ENCODE measurements at regions not wholly inside any gene's neighbourhood (a gene's known extent, or its start where the extent isn't known, plus 50 kb on each side); places are given as distances from the start of the nearest gene placed in this dataset.
A peak's percentile ranks its signal among the peaks of the same experiment; 100 is the strongest.

DNA sequence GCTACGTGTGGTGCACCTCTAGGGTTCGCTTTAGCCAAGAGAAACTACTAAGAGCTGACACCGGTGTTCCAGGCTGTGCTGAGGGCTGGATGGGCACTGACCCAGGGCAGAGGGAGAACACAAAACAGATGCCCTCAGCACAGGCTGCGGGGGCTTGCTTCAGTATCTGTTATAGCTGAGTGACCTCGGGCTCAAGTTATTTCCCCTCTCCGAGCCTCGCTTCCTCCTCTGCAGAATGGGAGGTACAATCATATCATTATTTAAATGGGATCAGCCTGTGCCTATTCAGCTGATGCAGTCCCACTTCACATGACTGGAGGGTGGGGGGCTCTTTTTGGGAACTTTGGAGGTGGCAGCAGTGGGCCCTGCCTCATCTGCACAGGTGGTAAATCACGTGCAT, 156.1 kb upstream of the APCDD1 start:
- DNase-seq (ENCODE audit: low read depth in 4 of 4, low spot score in 3 of 4), result no peak

DNA sequence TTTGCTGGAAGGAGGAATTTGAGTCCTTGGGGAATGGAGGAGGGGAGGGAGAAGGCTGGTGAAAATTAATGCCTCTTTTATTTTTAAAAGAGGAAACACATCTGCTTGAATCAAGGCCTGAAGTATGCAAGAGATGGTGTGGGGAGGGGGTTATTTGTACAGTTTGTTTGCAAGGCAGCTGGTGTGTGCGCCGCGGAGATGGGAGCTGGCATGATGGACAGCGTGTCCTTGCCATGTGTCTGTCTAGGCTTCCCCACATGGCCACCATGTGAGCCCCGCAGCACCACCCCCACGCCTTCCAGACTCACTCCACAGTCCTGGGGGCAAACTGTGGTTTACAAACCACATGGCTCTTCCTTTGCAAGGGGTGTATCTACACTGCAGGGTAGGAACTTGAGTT, 154.8 kb upstream of the APCDD1 start:
- DNase-seq (ENCODE audit: low read depth in 4 of 4, low spot score in 3 of 4), result no peak

DNA sequence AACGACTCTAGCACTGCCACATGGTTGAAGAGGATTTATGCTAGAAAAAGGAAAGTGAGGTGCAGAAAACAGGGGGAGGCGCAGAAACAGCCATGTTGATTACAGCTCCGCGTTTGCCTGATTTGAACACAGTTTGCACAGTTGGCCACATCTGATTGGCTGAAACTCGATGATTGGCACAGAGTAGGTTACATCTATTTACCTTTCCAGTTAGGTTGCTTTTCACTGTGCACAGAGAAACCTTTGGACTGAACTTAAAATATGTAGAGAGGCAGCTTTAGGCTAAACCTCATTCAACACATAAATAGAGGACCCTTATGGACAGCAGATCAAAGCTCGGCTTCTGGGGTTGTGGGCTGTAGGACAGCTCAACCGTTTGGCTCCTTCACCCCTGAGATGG, 153.7 kb upstream of the APCDD1 start:
- DNase-seq (ENCODE audit: low read depth in 4 of 4, low spot score in 3 of 4), result no peak

DNA sequence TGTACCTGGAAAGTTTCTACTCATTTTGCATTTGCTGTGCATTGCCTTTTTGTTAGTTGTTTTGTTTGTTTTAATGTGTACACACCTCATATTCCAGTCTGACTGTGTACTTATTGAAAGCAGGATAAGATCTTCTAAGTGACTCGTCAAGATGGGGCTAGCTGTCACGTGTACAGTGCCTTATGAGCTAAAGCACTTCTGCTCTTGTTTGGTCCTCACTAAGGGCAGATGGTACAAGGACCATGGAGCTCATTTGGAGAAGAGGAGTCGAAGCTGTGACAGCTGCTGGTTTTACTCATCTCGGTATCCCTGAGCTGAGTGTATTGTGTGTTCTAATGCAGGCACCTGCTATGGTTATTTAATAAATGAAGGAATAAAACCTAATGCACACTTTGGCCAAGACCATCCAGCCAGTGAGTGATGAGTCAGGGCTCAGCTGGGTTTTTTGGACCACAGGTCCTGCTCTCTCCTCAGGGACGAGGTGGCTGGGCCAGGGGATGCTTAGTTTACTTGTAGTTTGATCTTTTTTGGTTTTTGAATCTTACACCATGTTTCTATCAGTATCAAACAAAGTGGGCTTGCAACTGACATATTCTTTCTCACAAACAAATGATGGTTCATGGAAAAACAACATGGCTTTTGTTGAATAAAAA, 152.5 kb upstream of the APCDD1 start:
- no peak for DNase-seq (ENCODE audit: low read depth in 4 of 4, low spot score in 3 of 4)

DNA sequence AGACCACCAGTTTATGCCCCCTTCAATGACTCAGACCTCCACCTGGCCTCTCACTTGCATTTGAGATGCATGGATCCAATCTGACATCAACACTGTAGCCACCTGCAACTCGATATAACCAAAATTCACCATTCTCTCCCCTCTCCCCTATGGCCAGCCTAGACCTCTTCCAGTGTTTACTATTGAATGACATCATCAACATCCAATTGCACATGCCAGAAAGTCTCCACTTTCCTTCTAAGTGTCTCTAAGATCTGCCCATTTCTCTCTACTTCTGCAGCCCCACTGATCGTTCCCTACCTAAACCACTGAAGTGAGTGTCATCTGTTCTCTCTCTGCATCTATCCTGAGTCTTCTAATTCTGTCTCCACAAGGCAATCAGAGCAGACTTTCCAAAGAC, 151.3 kb upstream of the APCDD1 start:
- no peak for DNase-seq (ENCODE audit: low read depth in 4 of 4, low spot score in 3 of 4)

DNA sequence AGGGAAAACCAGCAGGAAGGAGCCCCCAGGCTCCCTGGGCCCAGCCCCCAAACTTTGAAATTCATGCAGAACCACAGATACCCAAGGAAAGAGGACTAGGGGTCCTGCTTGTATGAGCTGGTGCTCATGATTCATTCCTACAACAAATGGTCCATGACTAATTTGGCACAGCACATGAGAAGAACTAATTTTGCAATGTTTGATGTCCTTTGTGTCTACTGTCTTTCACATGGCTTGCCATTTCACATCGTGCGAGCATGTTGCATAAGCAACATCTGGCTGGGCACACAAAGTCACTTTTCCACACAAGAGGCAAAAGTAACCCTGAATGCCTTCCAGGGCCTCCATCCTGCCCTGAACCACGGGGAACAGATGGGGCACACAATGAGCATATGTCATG, 149.6 kb upstream of the APCDD1 start:
- no peak for DNase-seq (ENCODE audit: low read depth in 4 of 4, low spot score in 3 of 4)

DNA sequence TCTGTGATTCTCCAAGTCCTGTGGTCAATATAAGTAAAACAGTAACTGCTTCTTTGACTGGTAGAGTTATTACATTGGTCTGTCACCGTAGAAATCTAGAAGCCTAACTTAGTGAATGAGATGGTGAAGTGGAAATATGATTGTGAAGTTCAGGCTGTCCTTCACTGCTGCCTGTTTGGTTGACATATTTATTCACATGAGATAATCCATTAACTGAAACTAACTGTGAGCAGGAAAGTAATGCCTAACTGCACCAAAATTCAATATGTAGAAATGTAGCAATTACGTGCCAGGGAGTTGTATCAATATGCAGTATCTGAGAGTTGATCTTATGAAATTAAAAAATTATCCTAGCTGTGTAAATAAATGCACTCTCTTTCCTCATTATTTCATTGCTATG, 147.7 kb upstream of the APCDD1 start:
- DNase-seq (ENCODE audit: low read depth in 4 of 4, low spot score in 3 of 4), result no peak

DNA sequence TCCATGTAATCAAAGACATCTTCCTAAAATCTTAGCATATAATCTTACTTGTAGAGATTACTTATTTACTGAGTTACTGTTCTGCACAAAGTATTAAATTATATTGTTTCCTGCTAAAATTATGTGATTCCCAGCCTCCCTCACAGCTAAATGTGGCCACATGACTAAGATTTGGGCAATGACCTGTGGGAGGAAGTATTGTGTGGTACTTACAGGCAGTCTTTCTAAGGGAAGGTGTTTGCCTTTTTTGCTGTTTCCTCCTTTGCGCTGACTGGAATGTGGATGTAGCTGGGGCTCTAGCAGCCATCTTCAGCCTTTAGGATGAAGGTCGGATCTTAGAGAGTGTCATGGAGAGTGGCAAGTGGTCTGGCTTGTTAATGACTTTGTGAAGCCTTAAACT, 146.3 kb upstream of the APCDD1 start:
- DNase-seq (ENCODE audit: low read depth in 4 of 4, low spot score in 3 of 4), result no peak

- DNase-seq (ENCODE audit: low read depth in 4 of 4, low spot score in 3 of 4), result no peak
These were observed 143.8 kb upstream of the APCDD1 start for GRCh38 chr18:10310626-10311025.

DNA sequence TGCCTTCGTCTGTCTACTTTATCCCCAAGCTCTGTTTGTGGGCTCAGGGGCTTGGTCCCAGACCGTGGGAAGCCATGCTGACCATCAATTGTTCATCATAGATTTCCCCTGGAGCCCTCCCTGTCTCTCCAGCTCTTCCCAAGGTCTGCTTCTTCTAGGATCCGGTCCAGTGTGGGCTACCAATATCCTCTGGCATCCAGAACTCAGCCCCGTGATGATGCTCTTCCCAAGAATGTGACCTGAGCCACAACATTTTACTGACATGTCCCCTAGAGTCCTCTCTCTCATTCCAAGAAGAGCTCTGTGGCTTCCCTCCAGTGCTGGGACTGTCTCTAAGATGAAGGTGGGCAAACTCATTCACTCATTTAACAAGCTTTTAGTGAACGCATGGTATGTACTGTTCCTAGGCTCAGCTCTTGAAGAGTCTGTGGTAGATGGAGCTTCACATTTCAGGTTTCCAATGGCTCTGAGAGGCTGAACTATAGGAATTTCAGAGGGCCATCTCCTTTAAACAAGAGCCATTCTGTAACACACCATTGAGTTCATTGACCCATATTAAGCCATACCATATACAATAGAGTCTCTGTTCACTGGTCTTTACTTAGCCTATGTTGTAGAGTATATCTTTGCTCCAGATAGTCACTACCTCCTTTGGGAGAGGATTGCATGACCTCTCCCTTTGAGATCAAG, 142.0 kb upstream of the APCDD1 start:
- DNase-seq (ENCODE audit: low read depth in 4 of 4, low spot score in 3 of 4), result no peak

DNA sequence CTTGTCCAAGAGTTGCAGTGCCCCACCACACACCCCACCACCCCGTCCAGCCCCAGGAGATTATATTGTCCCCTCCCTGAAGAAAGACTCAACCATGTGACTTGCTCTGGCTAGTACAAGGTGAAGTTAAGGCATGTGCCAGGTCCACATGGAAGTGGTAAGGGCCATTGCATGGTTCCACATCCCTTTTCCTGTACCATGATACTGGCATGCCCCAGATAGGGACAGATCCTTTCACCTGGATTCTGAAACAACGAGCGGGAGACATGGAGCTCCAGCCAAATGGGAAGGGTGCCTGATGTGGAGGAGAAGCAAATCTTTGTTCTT, 141.5 kb upstream of the APCDD1 start:
- DNase-seq (ENCODE audit: low read depth in 4 of 4, low spot score in 3 of 4), result no peak

DNA sequence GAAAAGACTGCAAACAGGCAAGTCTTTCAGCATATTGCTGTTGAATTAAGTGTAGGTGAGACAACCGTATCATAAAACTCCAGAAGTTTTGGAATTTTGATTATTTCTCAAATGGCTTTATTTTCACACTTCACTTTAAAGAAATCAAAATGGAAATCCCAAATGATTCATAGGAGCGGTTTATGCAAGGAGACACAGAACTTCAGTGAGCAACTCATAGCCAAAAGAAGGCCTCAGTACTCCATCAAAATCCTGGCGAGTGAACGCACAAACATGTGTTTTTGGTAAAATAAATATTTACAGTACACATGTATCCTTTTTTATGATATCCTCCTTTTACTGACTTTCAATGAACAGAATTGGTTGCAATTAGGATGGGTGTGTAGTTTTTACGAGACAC, 140.4 kb upstream of the APCDD1 start:
- DNase-seq (ENCODE audit: low read depth in 4 of 4, low spot score in 3 of 4), result no peak

GRCh38 chr18:10315522-10315921, 138.9 kb upstream of the APCDD1 start:
- no peak for DNase-seq (ENCODE audit: low read depth in 4 of 4, low spot score in 3 of 4)

DNA sequence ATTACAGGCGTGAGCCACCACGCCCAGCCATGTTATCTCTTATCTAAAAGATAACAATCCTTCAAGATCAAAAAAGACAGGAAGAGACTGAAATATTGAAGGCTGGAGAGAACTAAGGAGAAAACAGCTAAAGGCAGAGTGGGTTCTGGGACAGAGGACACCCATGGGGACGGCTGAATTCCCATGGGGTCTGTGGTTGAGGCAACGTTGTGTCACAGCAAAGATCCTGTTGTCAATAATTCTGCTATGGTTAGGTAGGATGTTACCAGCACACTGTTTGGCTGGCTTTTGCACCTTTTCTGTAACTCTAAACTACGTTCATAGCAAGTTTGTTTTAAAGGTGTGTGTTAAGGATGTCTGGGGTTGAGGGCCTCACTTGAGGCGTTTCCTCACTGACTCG, 137.7 kb upstream of the APCDD1 start:
- DNase-seq (ENCODE audit: low read depth in 4 of 4, low spot score in 3 of 4), result no peak

DNA sequence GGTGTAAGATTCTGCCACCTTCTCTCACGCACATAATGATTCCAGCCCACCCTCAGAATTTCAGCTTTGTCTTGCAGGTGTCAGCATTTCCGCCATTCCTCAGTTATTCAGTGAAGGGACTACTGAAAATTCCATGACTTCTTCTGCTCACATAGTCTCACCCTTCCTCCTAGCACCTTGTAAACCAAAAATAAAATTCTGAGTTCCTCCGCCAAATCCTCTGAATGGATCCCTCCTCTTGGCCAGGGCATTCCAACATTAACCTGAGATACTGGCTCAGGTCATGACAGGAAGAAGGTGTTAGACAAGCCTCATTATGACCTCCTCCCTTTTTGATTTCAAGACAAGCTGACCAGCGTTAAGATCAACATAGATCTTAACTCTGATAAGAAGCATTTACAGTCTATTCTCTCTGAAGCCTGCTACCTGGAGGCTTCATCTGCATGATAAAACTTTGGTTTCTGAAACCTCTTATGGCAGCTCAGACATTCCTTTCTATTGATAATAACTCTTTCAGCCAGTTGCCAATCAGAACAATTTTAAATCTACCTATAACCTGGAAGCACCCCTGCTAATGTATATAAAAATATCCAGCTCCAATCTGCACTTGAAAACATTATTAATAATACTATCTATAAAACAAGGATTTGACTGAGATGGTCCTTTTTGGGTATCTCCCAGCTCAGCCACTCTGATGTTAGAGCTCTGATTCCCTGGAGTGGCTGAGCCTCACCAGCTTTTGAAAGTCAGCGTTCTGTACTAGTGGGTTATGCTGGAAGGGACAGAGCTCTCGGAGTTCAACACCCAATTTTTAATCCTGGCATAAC, 136.4 kb upstream of the APCDD1 start:
- DNase-seq (ENCODE audit: low read depth in 4 of 4, low spot score in 3 of 4), result no peak

DNA sequence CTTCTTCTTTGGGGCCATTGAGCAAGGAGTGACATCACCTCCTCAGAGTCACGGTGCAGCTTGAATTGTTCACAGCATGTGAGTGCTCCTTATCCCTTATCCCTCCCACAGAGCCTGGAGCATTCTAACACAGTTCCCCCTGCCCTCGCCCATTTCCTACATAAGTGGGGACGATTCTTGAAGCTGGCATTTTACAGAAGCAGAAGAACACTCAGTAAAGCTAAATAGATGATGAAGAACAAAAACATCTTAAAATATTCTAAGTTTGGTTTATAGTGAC, 135.8 kb upstream of the APCDD1 start:
- DNase-seq (ENCODE audit: low read depth in 4 of 4, low spot score in 3 of 4), result no peak

DNA sequence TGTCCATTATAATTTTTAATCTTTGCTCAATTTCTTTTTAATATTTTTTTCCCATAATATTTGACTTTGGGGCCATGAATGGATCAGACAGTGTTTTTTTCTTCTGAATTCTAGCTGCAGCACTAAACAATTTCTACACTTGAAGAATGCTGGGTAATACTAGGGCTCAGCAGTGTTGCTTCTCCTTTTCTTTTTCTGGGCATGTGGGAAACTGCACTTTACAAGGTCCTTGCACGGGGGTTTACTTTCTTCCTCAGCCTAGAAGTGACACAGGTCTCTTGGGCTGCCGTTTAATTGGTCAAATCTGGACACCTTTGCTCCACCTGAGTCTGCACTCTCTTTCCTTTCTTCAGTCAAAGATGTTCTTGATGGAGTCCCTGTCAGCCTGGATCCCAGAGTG, 135.4 kb upstream of the APCDD1 start:
- DNase-seq (ENCODE audit: low read depth in 4 of 4, low spot score in 3 of 4), result no peak

DNA sequence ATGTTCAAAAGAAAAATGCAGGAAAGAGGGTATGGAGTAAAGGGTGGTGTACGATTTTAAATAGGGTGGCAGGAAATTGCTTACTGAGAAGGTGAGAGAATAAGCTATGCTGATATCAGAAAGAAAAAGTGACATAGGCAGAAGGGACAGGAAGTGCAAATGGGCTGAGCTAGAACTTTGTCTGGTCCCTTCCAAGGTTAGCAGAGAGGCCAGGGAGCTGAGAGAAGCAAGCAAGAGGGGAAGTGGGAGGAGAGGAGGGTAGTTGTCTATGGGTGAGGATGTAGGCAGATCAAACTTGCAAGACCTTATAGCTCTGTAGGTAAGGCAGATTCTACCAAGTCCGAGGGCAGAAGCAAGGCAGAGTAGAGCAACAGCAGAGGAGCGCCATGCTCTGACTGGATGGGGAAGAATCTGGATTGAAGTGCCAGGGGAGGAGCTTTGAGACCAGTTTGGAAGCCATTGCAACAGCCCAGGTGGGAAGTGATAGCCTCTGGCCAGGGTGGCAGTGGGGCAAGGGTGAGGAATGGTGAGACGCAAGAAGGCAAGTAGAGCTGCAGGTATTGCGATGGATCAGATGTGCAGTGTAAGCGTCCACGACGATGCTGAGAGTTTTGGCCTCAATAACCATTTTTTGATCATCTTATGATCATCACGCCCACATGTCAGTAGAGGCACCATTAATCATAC, 134.4 kb upstream of the APCDD1 start:
- no peak for DNase-seq (ENCODE audit: low read depth in 4 of 4, low spot score in 3 of 4)

DNA sequence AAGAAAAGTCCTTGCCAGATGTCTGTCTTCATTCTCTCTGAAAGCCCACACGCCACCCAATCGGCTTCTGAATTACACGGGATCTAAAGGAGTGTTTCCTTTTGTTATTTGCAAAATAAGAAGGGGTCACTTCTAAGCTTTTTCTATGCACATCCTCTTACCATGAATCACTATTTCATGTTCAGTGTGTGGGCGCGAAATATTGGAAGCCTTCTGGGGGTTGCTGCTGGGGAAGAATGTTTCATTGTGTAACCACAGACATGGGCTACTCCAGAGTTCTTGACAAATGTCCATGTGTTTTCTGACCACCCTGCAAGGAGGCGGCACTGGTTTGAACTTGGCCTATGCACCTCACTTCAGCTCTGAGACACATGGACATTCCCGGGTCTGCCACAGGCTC, 133.6 kb upstream of the APCDD1 start:
- DNase-seq (ENCODE audit: low read depth in 4 of 4, low spot score in 3 of 4), result peak in 1 of 4 donors; percentile 12

DNA sequence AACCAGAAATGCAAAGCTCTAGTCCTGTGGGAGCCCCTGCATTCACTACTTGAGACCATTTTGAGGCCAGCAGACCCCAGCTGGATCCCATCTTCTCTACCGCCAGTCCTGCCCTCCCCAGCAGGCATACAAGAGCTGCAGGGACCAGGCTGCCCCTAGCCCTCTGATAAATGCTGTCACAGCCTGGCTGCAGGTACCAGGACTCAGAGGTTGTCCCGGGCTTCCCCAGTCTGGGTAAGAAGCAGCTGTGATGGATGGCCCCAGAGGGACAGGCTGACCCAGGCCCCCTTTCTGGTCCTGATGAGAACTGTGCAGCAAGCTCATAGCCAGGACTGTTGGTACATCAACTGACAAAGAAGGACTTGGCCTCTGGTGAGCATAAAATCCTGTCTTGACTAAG, 132.9 kb upstream of the APCDD1 start:
- no peak for DNase-seq (ENCODE audit: low read depth in 4 of 4, low spot score in 3 of 4)

GRCh38 chr18:10322004-10322403, 132.4 kb upstream of the APCDD1 start:
- DNase-seq (ENCODE audit: low read depth in 4 of 4, low spot score in 3 of 4), result no peak

DNA sequence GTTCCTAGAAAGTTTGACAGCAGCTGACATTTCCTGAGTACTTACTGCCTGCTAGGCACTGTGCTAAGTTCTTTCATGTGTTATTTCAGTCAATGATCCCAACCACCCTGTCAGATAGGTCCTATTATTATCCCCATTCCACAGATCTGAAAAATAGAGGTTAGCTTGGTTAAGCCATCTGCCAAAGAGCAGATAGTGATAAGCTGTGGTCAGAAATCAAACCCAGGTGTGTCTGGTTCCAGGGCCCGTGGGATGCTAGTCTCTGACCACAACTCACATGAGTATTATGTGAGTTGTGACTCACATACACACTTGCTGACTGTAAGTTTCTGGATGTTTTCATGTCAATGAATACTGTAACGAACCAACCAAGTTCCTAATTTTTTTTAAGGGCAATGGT, 132.0 kb upstream of the APCDD1 start:
- DNase-seq (ENCODE audit: low read depth in 4 of 4, low spot score in 3 of 4), result no peak

Data from right renal pelvis (tissue), 4 donors.